HFF-Myc (cell line): ENCODE measurements at regions not wholly inside any gene's neighbourhood (a gene's known extent, or its start where the extent isn't known, plus 50 kb on each side); places are given as distances from the start of the nearest gene placed in this dataset.

Experiments used
- DNase-seq: peaks from one replicate; pipeline ENCODE4 v3.0.0-alpha.2; 2011; ENCODE audit warnings: low read depth; ENCODE audit errors: extremely low read depth
- H3K4me3 ChIP-seq: replicated peaks from 2 replicates; pipeline ENCODE4 v1.5.1; 2011; ENCODE audit warnings: low read depth, mild to moderate bottlenecking, control low read depth, low read length
- CTCF ChIP-seq: IDR thresholded peaks from 2 replicates; pipeline ENCODE4 v1.5.1; 2012; ENCODE audit warnings: mild to moderate bottlenecking, low read depth, low read length, control low read depth; ENCODE audit errors: missing control alignments

DNA sequence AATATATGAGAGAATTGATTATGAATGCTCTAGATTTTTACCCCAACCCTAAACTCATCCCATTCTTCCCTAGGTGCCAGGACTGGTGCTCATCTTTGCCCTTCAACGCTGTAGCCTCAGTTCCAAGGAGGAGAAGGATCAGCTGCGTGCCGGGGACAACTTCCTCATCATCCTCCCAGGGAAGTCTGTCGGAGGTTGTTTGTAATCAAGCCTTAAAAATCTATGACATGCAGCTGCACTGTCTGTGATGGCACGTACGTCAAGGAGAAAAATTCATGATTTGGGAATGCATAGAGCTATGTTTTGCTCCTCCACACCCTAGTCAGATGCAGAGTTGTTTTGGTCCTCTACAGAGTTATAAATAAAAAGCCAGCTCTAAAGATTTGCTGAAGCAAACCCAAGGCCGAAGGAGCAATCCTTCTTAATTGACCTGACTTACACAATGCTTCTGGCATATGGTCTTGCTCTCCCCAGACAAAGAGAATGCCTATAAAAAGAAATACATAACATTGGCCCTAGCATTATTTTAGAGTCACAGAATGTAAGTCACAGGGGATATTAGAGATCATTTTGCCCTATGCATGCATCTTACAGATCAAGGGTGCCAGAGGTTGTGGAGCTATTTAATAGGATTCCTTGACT lies 244.2 kb downstream of the HIVEP2 start:
- TF ChIP-seq CTCF: no peak
- H3K4me3 ChIP-seq: no peak overlapping the region
- DNase-seq: no peak
